ENCODE measurements at regions not wholly inside any gene's neighbourhood (a gene's known extent, or its start where the extent isn't known, plus 50 kb on each side); places are given as distances from the start of the nearest gene placed in this dataset.

- TF ChIP-seq ZBTB7A (IDR thresholded peaks at IDR 0.05; ENCODE audit: low read depth) (no peak), TCF12 (IDR thresholded peaks at IDR 0.05; ENCODE audit: low read depth) (no peak), EGR1 (IDR thresholded peaks at IDR 0.05) (no peak), CEBPB (IDR thresholded peaks at IDR 0.05) (no peak), FOXM1 (IDR thresholded peaks at IDR 0.05; ENCODE audit: borderline replicate concordance, low read depth) (no peak), YY1 (IDR thresholded peaks at IDR 0.05; ENCODE audit: low read depth) (no peak), NFIC (IDR thresholded peaks at IDR 0.05) (no peak)
Measured at GRCh38 chr2:237177052-237177451, 91.4 kb downstream of the COPS8 start.

GRCh38 chr2:237177986-237178385 lies 92.3 kb downstream of the COPS8 start:
- TF ChIP-seq TAF1 (IDR thresholded peaks at IDR 0.05; ENCODE audit: low read depth) (no peak), ZBTB7A (IDR thresholded peaks at IDR 0.05; ENCODE audit: low read depth) (no peak), CREB1 (IDR thresholded peaks at IDR 0.05; ENCODE audit: low read depth) (no peak), RAD21 (IDR thresholded peaks at IDR 0.05; ENCODE audit: low read depth) (no peak), EGR1 (IDR thresholded peaks at IDR 0.05) (no peak)

- TF ChIP-seq YY1 (IDR thresholded peaks at IDR 0.05; ENCODE audit: low read depth) (no peak), MAX (IDR thresholded peaks at IDR 0.05) (no peak), USF1 (IDR thresholded peaks at IDR 0.05) (no peak), FOXM1 (IDR thresholded peaks at IDR 0.05; ENCODE audit: borderline replicate concordance, low read depth) (no peak), CEBPB (IDR thresholded peaks at IDR 0.05) (no peak), CREB1 (IDR thresholded peaks at IDR 0.05; ENCODE audit: low read depth) (no peak), NFIC (IDR thresholded peaks at IDR 0.05) (no peak), TCF12 (IDR thresholded peaks at IDR 0.05; ENCODE audit: low read depth) (no peak), TAF1 (IDR thresholded peaks at IDR 0.05; ENCODE audit: low read depth) (no peak), RAD21 (IDR thresholded peaks at IDR 0.05; ENCODE audit: low read depth) (no peak), EGR1 (IDR thresholded peaks at IDR 0.05) (no peak), EP300 (IDR thresholded peaks at IDR 0.05; ENCODE audit: borderline replicate concordance) (no peak), TEAD4 (IDR thresholded peaks at IDR 0.05) (no peak), REST (IDR thresholded peaks at IDR 0.05; ENCODE audit: low read depth) (no peak), ZBTB7A (IDR thresholded peaks at IDR 0.05; ENCODE audit: low read depth) (no peak)
Measured at GRCh38 chr2:237178396-237178795, 92.7 kb downstream of the COPS8 start.

GRCh38 chr2:237179161-237179560 lies 93.5 kb downstream of the COPS8 start:
- no peak for TF ChIP-seq EP300 (IDR thresholded peaks at IDR 0.05; ENCODE audit: borderline replicate concordance)
- no peak for TF ChIP-seq USF1 (IDR thresholded peaks at IDR 0.05)
- TF ChIP-seq FOXM1 (IDR thresholded peaks at IDR 0.05; ENCODE audit: borderline replicate concordance, low read depth): no peak
- no peak for TF ChIP-seq TCF12 (IDR thresholded peaks at IDR 0.05; ENCODE audit: low read depth)
- no peak for TF ChIP-seq REST (IDR thresholded peaks at IDR 0.05; ENCODE audit: low read depth)
- TF ChIP-seq TAF1 (IDR thresholded peaks at IDR 0.05; ENCODE audit: low read depth): no peak
- no peak for TF ChIP-seq MAX (IDR thresholded peaks at IDR 0.05)

- TF ChIP-seq TCF12 (IDR thresholded peaks at IDR 0.05; ENCODE audit: low read depth) (no peak), ZBTB7A (IDR thresholded peaks at IDR 0.05; ENCODE audit: low read depth) (no peak), CEBPB (IDR thresholded peaks at IDR 0.05) (no peak), FOXM1 (IDR thresholded peaks at IDR 0.05; ENCODE audit: borderline replicate concordance, low read depth) (no peak), YY1 (IDR thresholded peaks at IDR 0.05; ENCODE audit: low read depth) (no peak), USF1 (IDR thresholded peaks at IDR 0.05) (no peak), MAX (IDR thresholded peaks at IDR 0.05) (no peak), EP300 (IDR thresholded peaks at IDR 0.05; ENCODE audit: borderline replicate concordance) (no peak), TAF1 (IDR thresholded peaks at IDR 0.05; ENCODE audit: low read depth) (no peak), RAD21 (IDR thresholded peaks at IDR 0.05; ENCODE audit: low read depth) (no peak), EGR1 (IDR thresholded peaks at IDR 0.05) (no peak), NFIC (IDR thresholded peaks at IDR 0.05) (no peak), REST (IDR thresholded peaks at IDR 0.05; ENCODE audit: low read depth) (no peak), CREB1 (IDR thresholded peaks at IDR 0.05; ENCODE audit: low read depth) (no peak), TEAD4 (IDR thresholded peaks at IDR 0.05) (no peak)
Measured at GRCh38 chr2:237180187-237180586, 94.5 kb downstream of the COPS8 start.
